ENCODE measurements at regions not wholly inside any gene's neighbourhood (a gene's known extent, or its start where the extent isn't known, plus 50 kb on each side); places are given as distances from the start of the nearest gene placed in this dataset.
A peak's percentile ranks its signal among the peaks of the same experiment; 100 is the strongest.
"Not testable (repeated sequence)": the region's sequence is repeated elsewhere in the genome, so short reads cannot be mapped to it uniquely, and the experiment has no call there.

GRCh38 chr17:31798205-31798724, 60.8 kb downstream of the COPRS start:
- no peak for DNase-seq

DNA sequence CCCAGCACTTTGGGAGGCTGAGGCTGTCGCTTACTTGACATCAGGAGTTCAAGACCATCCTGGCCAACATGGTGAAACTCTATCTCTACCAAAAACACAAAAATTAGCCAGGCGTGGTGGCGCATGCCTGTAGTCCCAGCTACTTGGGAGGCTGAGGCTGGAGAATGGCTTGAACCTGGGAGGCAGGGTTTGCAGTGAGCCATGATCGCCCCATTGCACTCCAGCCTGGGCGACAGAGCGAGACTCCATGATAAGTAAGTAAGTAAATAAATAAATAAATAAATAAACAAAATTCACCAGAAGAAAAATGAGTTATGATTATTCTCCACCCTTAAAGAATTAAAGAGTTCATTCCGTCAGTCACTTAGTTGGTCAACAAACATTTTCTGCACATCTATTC, 63.1 kb downstream of the COPRS start:
- DNase-seq = not testable (repeated sequence)

GRCh38 chr17:31794111-31794510, 64.9 kb downstream of the COPRS start:
- DNase-seq = no peak

DNA sequence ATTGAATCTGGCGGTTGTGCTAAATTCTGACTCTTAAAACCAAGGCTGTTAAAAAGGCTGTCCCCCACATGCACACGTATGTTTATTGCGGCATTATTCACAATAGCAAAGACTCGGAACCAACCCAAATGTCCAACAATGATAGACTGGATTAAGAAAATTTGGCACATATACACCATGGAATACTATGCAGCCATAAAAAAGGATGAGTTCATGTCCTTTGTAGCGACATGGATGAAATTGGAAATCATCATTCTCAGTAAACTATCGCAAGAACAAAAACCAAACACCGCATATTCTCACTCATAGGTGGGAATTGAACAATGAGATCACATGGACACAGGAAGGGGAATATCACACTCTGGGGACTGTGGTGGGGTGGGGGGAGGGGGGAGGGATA, 65.4 kb downstream of the COPRS start:
- DNase-seq = not testable (repeated sequence)

DNA sequence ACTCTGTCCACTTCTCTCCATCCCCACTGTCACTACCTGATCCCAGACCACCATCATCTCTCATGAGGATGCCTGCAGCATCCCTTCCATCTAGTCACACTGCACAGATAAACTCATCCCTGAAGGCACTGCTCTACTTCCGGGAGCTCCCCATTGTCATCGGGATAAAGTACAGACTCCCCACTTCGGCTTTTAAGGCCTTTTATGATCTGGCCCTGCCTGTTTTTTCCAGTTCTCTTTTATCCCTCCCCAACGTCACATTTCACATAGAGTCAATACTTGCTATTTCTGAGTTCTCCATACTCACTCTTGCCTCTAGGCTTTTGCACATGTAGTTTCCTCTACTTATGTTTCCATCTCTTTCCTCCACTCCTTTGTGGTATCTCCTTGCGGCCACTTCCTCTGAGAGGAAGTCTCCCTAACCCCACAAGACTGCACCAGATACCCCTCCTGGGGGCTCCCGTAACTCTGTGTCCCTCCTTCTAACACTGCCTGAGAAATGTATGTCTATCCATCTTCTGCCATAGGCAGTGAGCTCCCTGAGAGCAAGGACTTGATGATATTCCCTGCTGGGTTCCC, 66.9 kb downstream of the COPRS start:
- no peak for DNase-seq

- no peak for DNase-seq
These were observed 69.1 kb downstream of the COPRS start for GRCh38 chr17:31789707-31790505.

DNA sequence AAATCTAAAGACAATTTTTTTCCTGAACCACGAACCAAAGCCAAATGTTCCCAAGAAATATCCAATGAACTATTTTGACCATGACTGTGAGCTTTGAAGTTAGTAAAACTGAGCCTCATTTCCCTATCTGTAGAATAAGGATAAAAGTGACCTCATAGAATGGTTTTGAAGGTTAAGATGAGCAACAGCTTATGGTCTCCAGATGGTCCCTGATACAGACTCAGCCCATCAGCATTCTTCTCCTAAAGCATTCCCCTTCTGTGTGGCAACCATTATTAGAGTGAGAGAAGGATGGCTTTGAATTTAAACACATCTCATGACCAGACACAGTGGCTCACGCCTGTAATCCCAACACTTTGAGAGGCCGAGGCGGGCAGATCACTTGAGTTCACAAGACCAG, 70.1 kb downstream of the COPRS start:
- no peak for DNase-seq

- no peak for DNase-seq
These were observed 70.5 kb downstream of the COPRS start for GRCh38 chr17:31788571-31788946.

GRCh38 chr17:31787857-31788570, 71.0 kb downstream of the COPRS start:
- no peak for DNase-seq

DNA sequence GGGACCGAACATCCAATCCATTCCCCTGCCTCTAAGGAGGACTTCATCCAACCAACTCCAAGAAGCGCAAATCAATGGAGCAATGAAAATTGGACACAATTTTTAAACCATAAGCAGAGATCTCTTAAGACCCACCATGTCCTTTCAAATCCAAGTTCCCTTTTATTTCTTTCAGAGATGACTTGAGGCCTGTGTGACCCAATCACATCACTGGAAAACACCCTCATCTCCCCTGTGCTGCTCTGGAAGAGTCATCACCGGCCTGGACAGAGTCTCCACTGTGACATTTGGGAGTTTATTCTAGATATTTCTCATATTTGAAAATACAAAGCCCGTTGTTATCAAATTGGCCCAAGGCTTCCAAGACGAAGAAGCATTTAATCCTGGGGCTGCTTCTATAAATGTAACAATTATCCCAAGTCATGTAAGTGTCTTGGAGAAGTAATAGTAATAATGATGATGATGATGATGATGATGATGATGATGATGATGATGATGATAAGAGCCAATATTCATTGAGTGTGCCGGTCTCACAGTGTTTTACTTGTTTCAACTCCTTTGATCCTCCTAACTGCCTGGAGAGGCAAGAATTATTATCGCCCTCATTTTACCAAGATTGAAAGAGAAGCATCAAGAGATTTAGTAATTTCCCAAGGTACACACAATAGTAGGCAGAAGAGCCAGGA, 72.1 kb downstream of the COPRS start:
- no peak for DNase-seq

GRCh38 chr17:31780483-31780882, 78.6 kb downstream of the COPRS start:
- peak; percentile 67 for DNase-seq

- DNase-seq = no peak
These were observed 80.5 kb downstream of the COPRS start for GRCh38 chr17:31778523-31778922.

- DNase-seq = not testable (repeated sequence)
These were observed 87.7 kb downstream of the COPRS start for GRCh38 chr17:31771328-31771727.

GRCh38 chr17:31770501-31770900, 88.5 kb downstream of the COPRS start:
- DNase-seq = not testable (repeated sequence)

- not testable (repeated sequence) for DNase-seq
These were observed 97.1 kb downstream of the COPRS start for GRCh38 chr17:31761836-31762510.

- DNase-seq = no peak
These were observed 100.4 kb downstream of the COPRS start for GRCh38 chr17:31758646-31759045.

- no peak for DNase-seq
These were observed 101.9 kb downstream of the COPRS start for GRCh38 chr17:31757097-31757496.

DNA sequence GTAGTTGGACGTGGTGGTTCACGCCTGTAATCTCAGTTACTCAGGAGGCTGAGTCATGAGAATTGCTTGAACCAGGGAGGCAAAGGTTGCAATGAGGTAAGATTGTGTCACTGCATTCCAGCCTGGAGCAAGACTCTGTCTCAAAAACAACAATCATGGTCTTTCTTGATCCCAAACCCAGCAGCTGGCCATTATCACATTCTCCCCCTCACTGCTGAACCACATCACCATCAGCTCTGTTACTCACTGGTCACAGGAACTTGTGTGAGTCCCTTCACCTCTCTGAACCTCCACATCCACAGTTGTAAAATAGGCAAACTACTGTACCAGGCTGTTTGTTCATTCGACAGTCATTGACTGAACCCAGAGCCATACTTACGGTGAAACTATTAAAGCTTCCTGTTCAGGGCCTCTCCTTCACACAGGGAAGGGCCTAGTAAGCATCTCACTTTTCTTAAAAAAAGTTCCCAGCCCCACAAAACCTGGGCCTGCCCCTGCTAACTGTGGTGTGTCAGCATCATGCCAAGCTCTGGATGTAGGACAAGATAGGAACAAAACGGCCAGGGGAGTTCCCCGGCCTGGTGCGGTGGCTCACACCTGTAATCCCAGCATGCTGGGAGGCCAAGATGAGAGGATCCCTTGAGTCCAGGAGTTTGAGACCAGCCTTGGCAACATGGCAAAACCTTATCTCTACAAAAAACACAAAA, 104.7 kb downstream of the COPRS start:
- DNase-seq = no peak

DNA sequence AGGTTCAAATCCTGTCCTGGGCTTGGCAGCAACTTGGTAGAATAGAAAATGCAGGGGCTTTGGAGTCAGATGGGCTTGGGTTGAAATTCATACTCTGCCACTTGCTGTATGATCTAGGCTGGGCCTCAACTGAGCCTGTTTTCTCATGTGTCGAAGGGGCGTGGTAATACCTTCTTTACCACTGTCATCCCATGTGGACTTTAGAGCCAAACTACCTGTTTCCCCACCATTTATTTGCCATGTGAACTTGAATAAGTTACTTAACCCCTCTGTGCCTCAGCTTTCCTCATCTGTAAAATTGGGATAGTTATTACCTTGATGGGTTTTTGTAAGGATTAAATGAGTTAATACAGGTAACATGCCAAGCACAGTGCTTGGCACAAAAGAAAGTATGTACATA, 106.0 kb downstream of the COPRS start:
- no peak for DNase-seq

- DNase-seq = no peak
These were observed 106.5 kb downstream of the COPRS start for GRCh38 chr17:31752584-31752983.

DNA sequence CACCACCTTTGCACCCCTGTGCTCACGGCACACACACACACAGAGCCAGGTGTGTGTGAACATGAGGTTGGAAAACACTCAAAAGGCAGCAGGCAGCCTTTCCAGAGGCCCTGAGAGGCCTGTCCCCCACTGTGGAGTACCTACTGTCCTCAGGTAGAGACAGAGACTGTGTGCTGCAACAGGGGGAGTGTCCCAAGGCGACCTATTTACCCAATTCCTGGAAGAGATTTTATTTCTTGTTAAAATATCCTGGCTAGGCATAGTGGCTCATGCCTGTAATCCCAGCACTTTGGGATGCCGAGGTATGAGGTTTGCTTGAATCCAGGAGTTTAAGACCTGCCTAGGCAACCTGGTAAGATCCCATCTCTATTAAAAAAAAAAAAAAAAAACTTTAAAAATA, 108.5 kb downstream of the COPRS start:
- DNase-seq = no peak

- no peak for DNase-seq
These were observed 110.2 kb downstream of the COPRS start for GRCh38 chr17:31748881-31749280.

All from hematopoietic multipotent progenitor cell treated with erythropoietin and hydrocortisone succinate and interleukin-3 and kit ligand, for 6 days (in vitro differentiated cells).